OCI-LY7 (cell line): ENCODE measurements at regions not wholly inside any gene's neighbourhood (a gene's known extent, or its start where the extent isn't known, plus 50 kb on each side); places are given as distances from the start of the nearest gene placed in this dataset.

Source experiments
- CTCF ChIP-seq: fragments of 200-600 bp; sonication (generic); conservative IDR thresholded peaks from 2 replicates; pipeline ENCODE4 v1.5.1; 2014; ENCODE audit warnings: mild to moderate bottlenecking, antibody characterized with exemption, low read length, moderate library complexity, mixed read lengths
- EZH2phosphoT487 ChIP-seq: fragments of 200-600 bp; sonication (generic); IDR thresholded peaks from 2 replicates; pipeline ENCODE4 v1.6.1; 2018; ENCODE audit warnings: low read depth, borderline replicate concordance, mild to moderate bottlenecking, mixed run types, antibody characterized with exemption, low read length, moderate library complexity, mixed read lengths

- no peak for TF ChIP-seq CTCF
- TF ChIP-seq EZH2phosphoT487: no peak
Observed at GRCh38 chr14:104297721-104298401, 159.5 kb downstream of the KIF26A start.
